WERI-Rb-1 (cell line): ENCODE measurements at regions not wholly inside any gene's neighbourhood (a gene's known extent, or its start where the extent isn't known, plus 50 kb on each side); places are given as distances from the start of the nearest gene placed in this dataset.

Source experiments
- DNase-seq: peaks from one replicate; pipeline ENCODE4 v3.0.0-alpha.2; 2020
- H3K27ac ChIP-seq: fragments of 250-450 bp; sonication (Bioruptor Pico); 2 replicates; pipeline ENCODE4 v1.5.1; 2020; ENCODE audit warnings: mild to moderate bottlenecking, moderate library complexity
- H3K27me3 ChIP-seq: fragments of 250-450 bp; sonication (Bioruptor Pico); 2 replicates; pipeline ENCODE4 v1.5.1; 2021; ENCODE audit warnings: mild to moderate bottlenecking, low read depth, moderate library complexity; ENCODE audit not compliant: insufficient read depth, severe bottlenecking
- H3K36me3 ChIP-seq: fragments of 250-450 bp; sonication (Bioruptor Pico); 2 replicates; pipeline ENCODE4 v1.5.1; 2020; ENCODE audit warnings: mild to moderate bottlenecking, moderate library complexity
- H3K4me3 ChIP-seq: 2 replicates; pipeline ENCODE4 v1.5.1; 2011; ENCODE audit warnings: low read depth, mild to moderate bottlenecking, control low read depth, low read length
- H3K9me3 ChIP-seq: fragments of 250-450 bp; sonication (Bioruptor Pico); 2 replicates; pipeline ENCODE4 v1.5.1; 2021; ENCODE audit warnings: mild to moderate bottlenecking, moderate library complexity; ENCODE audit not compliant: severe bottlenecking
- TF ChIP-seq, protein P1 (sequence below): IDR thresholded peaks from 2 replicates; pipeline ENCODE4 v1.5.1; 2011; ENCODE audit warnings: low read depth, mild to moderate bottlenecking, control low read depth, inconsistent platforms, low read length

DNA sequence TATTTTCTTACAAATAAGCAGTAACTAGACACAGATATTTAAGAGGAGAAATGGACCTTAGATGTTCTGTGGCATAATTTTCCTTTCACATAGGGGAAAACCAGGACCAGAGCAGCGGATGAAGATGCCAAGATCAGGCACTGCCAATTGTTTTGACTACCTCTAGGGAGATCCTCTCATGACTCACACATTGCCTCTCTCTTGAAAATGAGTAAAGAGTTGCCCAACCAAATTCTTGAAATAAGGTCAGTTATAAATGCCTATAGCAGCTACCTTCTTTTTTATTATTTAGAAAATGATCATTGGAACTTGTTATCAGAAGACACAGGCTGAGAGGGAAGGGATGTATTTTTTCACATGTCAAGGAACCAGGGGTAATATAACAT is 263.4 kb upstream of the PLEKHG7 start:
- H3K36me3 ChIP-seq = no peaks in the 10 kb centered on the region
- H3K9me3 ChIP-seq = no peaks in the 10 kb centered on the region
- no peak for DNase-seq
- TF ChIP-seq, protein P1, sequence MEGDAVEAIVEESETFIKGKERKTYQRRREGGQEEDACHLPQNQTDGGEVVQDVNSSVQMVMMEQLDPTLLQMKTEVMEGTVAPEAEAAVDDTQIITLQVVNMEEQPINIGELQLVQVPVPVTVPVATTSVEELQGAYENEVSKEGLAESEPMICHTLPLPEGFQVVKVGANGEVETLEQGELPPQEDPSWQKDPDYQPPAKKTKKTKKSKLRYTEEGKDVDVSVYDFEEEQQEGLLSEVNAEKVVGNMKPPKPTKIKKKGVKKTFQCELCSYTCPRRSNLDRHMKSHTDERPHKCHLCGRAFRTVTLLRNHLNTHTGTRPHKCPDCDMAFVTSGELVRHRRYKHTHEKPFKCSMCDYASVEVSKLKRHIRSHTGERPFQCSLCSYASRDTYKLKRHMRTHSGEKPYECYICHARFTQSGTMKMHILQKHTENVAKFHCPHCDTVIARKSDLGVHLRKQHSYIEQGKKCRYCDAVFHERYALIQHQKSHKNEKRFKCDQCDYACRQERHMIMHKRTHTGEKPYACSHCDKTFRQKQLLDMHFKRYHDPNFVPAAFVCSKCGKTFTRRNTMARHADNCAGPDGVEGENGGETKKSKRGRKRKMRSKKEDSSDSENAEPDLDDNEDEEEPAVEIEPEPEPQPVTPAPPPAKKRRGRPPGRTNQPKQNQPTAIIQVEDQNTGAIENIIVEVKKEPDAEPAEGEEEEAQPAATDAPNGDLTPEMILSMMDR = no peak
- no peaks in the 10 kb centered on the region for H3K27me3 ChIP-seq
- no peak overlapping the region for H3K27ac ChIP-seq
- H3K4me3 ChIP-seq = no peak overlapping the region

DNA sequence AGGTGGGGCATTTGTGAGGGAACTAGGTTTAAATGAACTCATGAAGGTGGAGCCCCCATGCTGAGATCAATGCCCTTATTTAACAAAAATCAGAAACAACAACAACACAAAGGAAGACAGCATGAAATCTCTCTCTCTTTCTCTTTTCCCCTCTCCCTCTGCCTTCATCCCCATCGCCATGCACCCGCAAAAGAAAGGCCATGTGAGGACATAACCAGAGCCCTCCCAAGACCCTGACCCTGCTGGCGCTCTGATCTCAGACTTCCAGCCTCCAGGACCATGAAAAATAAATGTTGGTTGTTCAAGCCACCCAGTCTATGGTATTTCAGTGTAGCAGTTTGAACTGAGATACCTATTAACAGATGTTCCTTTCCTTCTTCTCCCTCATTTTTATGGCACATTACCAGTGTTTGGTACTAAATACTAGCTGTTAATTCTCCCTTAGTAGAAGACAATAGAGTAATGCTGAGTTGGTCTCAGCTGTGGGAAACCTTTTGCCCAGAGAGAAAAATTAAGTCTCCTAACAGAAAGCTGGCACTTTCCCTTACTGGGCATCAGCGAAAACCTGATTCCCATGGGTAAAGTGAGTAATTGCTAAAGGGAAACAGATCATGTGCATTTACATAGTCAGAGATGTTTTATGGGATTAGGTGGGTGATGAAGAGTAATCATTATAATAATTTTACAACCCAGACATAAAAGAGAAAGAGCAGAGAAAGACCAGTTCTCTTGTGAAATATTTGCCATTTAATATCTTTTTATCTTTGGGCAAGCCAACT is 264.0 kb upstream of the PLEKHG7 start:
- no peak for DNase-seq
- H3K27ac ChIP-seq = no peak overlapping the region
- H3K9me3 ChIP-seq = no peaks in the 10 kb centered on the region
- no peaks in the 10 kb centered on the region for H3K27me3 ChIP-seq
- no peaks in the 10 kb centered on the region for H3K36me3 ChIP-seq
- TF ChIP-seq, protein P1 = no peak
- H3K4me3 ChIP-seq = no peak overlapping the region

DNA sequence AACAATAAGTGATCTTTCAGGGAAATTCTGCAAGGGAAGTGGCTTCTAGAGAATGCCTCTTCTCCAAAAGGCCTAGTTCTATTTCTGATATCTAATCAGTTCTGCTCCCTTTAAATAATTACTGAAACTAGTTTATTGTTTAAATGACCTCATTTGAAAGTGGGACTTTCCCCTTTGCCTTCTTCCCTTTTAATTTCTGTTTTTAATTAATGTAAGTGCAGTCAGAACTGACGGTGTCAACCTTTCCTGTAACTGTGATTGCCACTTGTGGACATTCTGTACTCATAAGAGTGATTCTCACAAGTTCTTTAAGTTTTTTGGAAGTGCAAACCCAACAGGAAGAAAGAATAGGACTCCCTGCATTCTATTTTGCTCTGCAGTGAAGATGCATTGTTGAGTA is 265.3 kb upstream of the PLEKHG7 start:
- Histone ChIP-seq H3K36me3 (no peaks in the 10 kb centered on the region), H3K4me3 (no peak overlapping the region), H3K27me3 (no peaks in the 10 kb centered on the region), H3K9me3 (no peaks in the 10 kb centered on the region), H3K27ac (no peak overlapping the region)
- no peak for DNase-seq
- TF ChIP-seq, protein P1 = no peak

DNA sequence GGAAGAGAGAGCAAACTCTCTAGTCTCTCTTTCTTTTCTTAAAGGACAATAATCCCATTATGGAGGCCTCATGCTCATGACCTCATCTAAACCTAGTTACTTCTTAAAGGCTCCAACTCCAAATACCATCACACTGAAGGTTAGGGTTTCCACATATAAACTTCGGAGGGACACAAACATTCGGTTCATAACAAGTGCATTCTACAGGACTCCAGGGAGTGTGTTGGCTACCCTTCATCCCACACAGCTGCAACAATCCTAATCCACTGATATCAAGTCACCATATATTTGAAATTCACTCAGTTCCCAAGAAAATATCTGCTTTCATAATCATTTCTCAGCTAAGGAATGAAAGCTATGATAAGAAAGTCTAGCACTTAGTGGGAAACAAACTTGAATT is 265.9 kb upstream of the PLEKHG7 start:
- no peak overlapping the region for H3K27ac ChIP-seq
- no peaks in the 10 kb centered on the region for H3K36me3 ChIP-seq
- no peak for DNase-seq
- H3K9me3 ChIP-seq = no peaks in the 10 kb centered on the region
- H3K27me3 ChIP-seq = no peaks in the 10 kb centered on the region
- no peak overlapping the region for H3K4me3 ChIP-seq
- TF ChIP-seq, protein P1 = no peak

DNA sequence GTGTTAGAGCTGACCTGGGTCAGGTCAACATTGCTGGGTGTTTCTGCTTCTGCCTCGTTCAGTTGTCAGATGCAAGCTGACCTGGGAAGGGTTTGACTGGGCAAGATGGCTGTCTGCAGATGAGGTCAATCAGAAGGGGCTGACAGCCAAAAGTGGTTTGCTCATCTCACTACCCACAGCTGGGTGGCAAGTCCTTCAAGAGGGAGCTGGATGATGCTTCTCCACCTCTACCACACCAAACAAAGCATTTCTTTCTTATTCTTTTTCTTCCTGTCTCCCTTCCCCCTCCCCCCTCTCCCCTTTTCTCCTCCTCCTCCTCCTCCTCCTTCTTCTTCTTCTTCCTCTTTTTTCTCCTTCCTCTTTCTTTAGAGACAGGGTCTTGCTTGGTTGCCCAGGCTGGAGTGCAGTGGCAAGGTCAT is 268.2 kb upstream of the PLEKHG7 start:
- H3K9me3 ChIP-seq = no peaks in the 10 kb centered on the region
- no peak for DNase-seq
- no peaks in the 10 kb centered on the region for H3K27me3 ChIP-seq
- TF ChIP-seq, protein P1 = no peak
- no peak overlapping the region for H3K27ac ChIP-seq
- no peaks in the 10 kb centered on the region for H3K36me3 ChIP-seq
- H3K4me3 ChIP-seq = no peak overlapping the region
